Uterus (tissue), 3 donors: ENCODE measurements at regions not wholly inside any gene's neighbourhood (a gene's known extent, or its start where the extent isn't known, plus 50 kb on each side); places are given as distances from the start of the nearest gene placed in this dataset.
"Not testable (repeated sequence)": the region's sequence is repeated elsewhere in the genome, so short reads cannot be mapped to it uniquely, and the experiment has no call there.

ENCODE experiments used
- DNase-seq, 2 donors: peaks; one replicate each; pipeline ENCODE4 v3.0.0-alpha.2; 2019 to 2020
- H3K27ac ChIP-seq, 2 donors: fragments of 200-600 bp; sonication (generic); 1 replicate in 1 of 2; 2 replicates in 1 of 2; pipeline ENCODE4 v1.5.1; 2016 to 2018
- H3K27me3 ChIP-seq, 2 donors: fragments of 200-600 bp; sonication (generic); one replicate each; pipeline ENCODE4 v1.5.1; 2018 to 2019; ENCODE audit warnings: control low read depth in 1 of 2
- H3K36me3 ChIP-seq, 2 donors: fragments of 200-600 bp; sonication (generic); one replicate each; pipeline ENCODE4 v1.5.1; 2019; ENCODE audit warnings: control low read depth in 1 of 2
- H3K4me1 ChIP-seq, 2 donors: fragments of 200-600 bp; sonication (generic); one replicate each; pipeline ENCODE4 v1.5.1; 2018 to 2019; ENCODE audit warnings: control low read depth in 1 of 2
- H3K4me3 ChIP-seq, 2 donors: fragments of 200-600 bp; sonication (generic); 1 replicate in 1 of 2; 2 replicates in 1 of 2; pipeline ENCODE4 v1.5.1; 2018 to 2019; ENCODE audit warnings: mild to moderate bottlenecking in 1 of 2
- H3K9me3 ChIP-seq, 2 donors: fragments of 200-600 bp; sonication (generic); one replicate each; pipeline ENCODE4 v1.5.1; 2019; ENCODE audit warnings: control low read depth in 1 of 2
- CTCF ChIP-seq, 4 experiments: fragments of 200-600 bp in 2 of 4; fragments of 450-650 bp in 2 of 4; sonication (generic) in 2 of 4; IDR thresholded peaks; one replicate each; pipeline ENCODE4 v1.5.1; 2016 to 2019; ENCODE audit warnings: antibody characterized with exemption in 4 of 4, mild to moderate bottlenecking in 2 of 4, moderate library complexity in 1 of 4
- POLR2A ChIP-seq, 2 donors: fragments of 450-650 bp; IDR thresholded peaks; one replicate each; pipeline ENCODE4 v1.6.1; 2016; ENCODE audit warnings: antibody characterized with exemption in 2 of 2, mild to moderate bottlenecking in 1 of 2, moderate library complexity in 1 of 2
- intact Hi-C: fragments of 100-400 bp; cut with DNase I; formaldehyde crosslinking; loops from one replicate; pipeline ENCODE4 v1.15.1; 2023; ENCODE audit warnings: low total_unique reads
- donor health status: DM: yes; HTN: yes; CAD: no.

GRCh38 chr2:163121483-163121882 lies 282.9 kb upstream of the KCNH7 start:
- H3K36me3 ChIP-seq, result no peaks in the 10 kb centered on the region
- H3K4me3 ChIP-seq, result no peak overlapping the region
- H3K4me1 ChIP-seq, result no peaks in the 10 kb centered on the region
- DNase-seq, result no peak
- no peak for TF ChIP-seq POLR2A (IDR thresholded peaks at IDR 0.05)
- TF ChIP-seq CTCF (IDR thresholded peaks at IDR 0.05), result no peak
- intact Hi-C loops, result no loop called here
- no peaks in the 10 kb centered on the region for H3K27me3 ChIP-seq
- no peak overlapping the region for H3K27ac ChIP-seq
- no peaks in the 10 kb centered on the region for H3K9me3 ChIP-seq

- H3K27me3 ChIP-seq, result no peaks in the 10 kb centered on the region
- H3K27ac ChIP-seq, result no peak overlapping the region
- intact Hi-C loops, result no loop called here
- no peaks in the 10 kb centered on the region for H3K4me1 ChIP-seq
- H3K9me3 ChIP-seq, result no peaks in the 10 kb centered on the region
- no peak overlapping the region for H3K4me3 ChIP-seq
- DNase-seq, result no peak
- TF ChIP-seq CTCF (IDR thresholded peaks at IDR 0.05) (no peak), POLR2A (IDR thresholded peaks at IDR 0.05) (no peak)
- H3K36me3 ChIP-seq, result no peaks in the 10 kb centered on the region
These were observed 281.4 kb upstream of the KCNH7 start for GRCh38 chr2:163119966-163120365.

- no peaks in the 10 kb centered on the region for H3K36me3 ChIP-seq
These were observed 248.4 kb upstream of the KCNH7 start for GRCh38 chr2:163086940-163087339.

GRCh38 chr2:163085366-163086024 lies 246.9 kb upstream of the KCNH7 start:
- H3K27ac ChIP-seq, H3K4me3 ChIP-seq, DNase-seq, H3K4me1 ChIP-seq, H3K36me3 ChIP-seq, H3K27me3 ChIP-seq, intact Hi-C loops, H3K9me3 ChIP-seq: not testable (repeated sequence)

More at GRCh38 chr2:163086940-163087339, 248.4 kb upstream of the KCNH7 start:
- DNase-seq, result no peak
- H3K9me3 ChIP-seq, result no peaks in the 10 kb centered on the region
- H3K4me3 ChIP-seq, result no peak overlapping the region
- H3K4me1 ChIP-seq, result no peaks in the 10 kb centered on the region
- H3K27me3 ChIP-seq, result no peaks in the 10 kb centered on the region
- TF ChIP-seq POLR2A (IDR thresholded peaks at IDR 0.05) (no peak), CTCF (IDR thresholded peaks at IDR 0.05) (no peak)
- intact Hi-C loops, result no loop called here
- H3K27ac ChIP-seq, result no peak overlapping the region

GRCh38 chr2:163081754-163082153 lies 243.2 kb upstream of the KCNH7 start:
- Histone ChIP-seq H3K4me3 (no peak overlapping the region), H3K27ac (no peak overlapping the region), H3K9me3 (no peaks in the 10 kb centered on the region), H3K4me1 (no peaks in the 10 kb centered on the region), H3K36me3 (no peaks in the 10 kb centered on the region), H3K27me3 (no peaks in the 10 kb centered on the region)
- intact Hi-C loops, result no loop called here
- no peak for DNase-seq
- no peak for TF ChIP-seq POLR2A (IDR thresholded peaks at IDR 0.05)
- no peak for TF ChIP-seq CTCF (IDR thresholded peaks at IDR 0.05)

GRCh38 chr2:163077241-163077640 lies 238.7 kb upstream of the KCNH7 start:
- intact Hi-C loops, result no loop called here
- H3K9me3 ChIP-seq, result no peaks in the 10 kb centered on the region
- no peak for TF ChIP-seq POLR2A (IDR thresholded peaks at IDR 0.05)
- TF ChIP-seq CTCF (IDR thresholded peaks at IDR 0.05), result no peak

More at GRCh38 chr2:163077241-163077640, 238.7 kb upstream of the KCNH7 start:
- Histone ChIP-seq H3K36me3 (no peaks in the 10 kb centered on the region), H3K27me3 (no peaks in the 10 kb centered on the region), H3K4me3 (no peak overlapping the region), H3K27ac (no peak overlapping the region), H3K4me1 (no peaks in the 10 kb centered on the region)
- DNase-seq, result no peak
